Keratinocyte (primary cell): ENCODE measurements at regions not wholly inside any gene's neighbourhood (a gene's known extent, or its start where the extent isn't known, plus 50 kb on each side); places are given as distances from the start of the nearest gene placed in this dataset.

Experiments
- DNase-seq: peaks from one replicate; pipeline ENCODE4 v3.0.0-alpha.2; 2011; ENCODE audit warnings: low read depth, missing footprints, low spot score
- FAIRE-seq: peaks from 2 replicates; lab custom pipeline; 2011; peaks lifted over from hg19 to GRCh38; lab: Jason Lieb, UNC
- H2AFZ ChIP-seq: 2 replicates; pipeline ENCODE4 v1.6.0; 2012; ENCODE audit warnings: low read length, control low read depth, inconsistent platforms; ENCODE audit not compliant: control insufficient read depth
- H3K27ac ChIP-seq: 2 replicates; pipeline ENCODE4 v1.5.1; 2011; ENCODE audit warnings: low read length; ENCODE audit not compliant: control insufficient read depth, insufficient read depth
- H3K27me3 ChIP-seq: 3 replicates; pipeline ENCODE4 v1.6.0; 2011; ENCODE audit warnings: low read length; ENCODE audit not compliant: control insufficient read depth, insufficient read depth; ENCODE audit errors: extremely low read depth
- H3K36me3 ChIP-seq, 2 experiments: 2 replicates in 1 of 2; 3 replicates in 1 of 2; pipeline ENCODE4 v1.5.1; 2011; ENCODE audit warnings: low read length in 2 of 2, mild to moderate bottlenecking in 1 of 2; ENCODE audit not compliant: control insufficient read depth in 2 of 2, insufficient read depth in 2 of 2; ENCODE audit errors: extremely low read depth in 1 of 2
- H3K4me1 ChIP-seq: 3 replicates; pipeline ENCODE4 v1.5.1; 2011; ENCODE audit warnings: low read length; ENCODE audit not compliant: control insufficient read depth, insufficient read depth; ENCODE audit errors: extremely low read depth
- H3K4me2 ChIP-seq: 3 replicates; pipeline ENCODE4 v1.6.0; 2011; ENCODE audit warnings: low read depth, low read length; ENCODE audit not compliant: control insufficient read depth, insufficient read depth; ENCODE audit errors: extremely low read depth
- H3K4me3 ChIP-seq, 3 experiments: fragments of 200-600 bp in 1 of 3; sonication (generic) in 1 of 3; 2 replicates in 2 of 3; 3 replicates in 1 of 3; pipeline ENCODE4 v1.5.1; 2011 to 2016; ENCODE audit warnings: low read length in 3 of 3, mild to moderate bottlenecking in 3 of 3, control low read depth in 2 of 3, inconsistent platforms in 1 of 3, low read depth in 1 of 3, mixed read lengths in 1 of 3, mixed run types in 1 of 3, moderate library complexity in 1 of 3; ENCODE audit not compliant: control insufficient read depth in 2 of 3, insufficient read depth in 2 of 3; ENCODE audit errors: extremely low read depth in 1 of 3
- H3K79me2 ChIP-seq: 2 replicates; pipeline ENCODE4 v1.6.0; 2012; ENCODE audit warnings: low read length; ENCODE audit not compliant: control insufficient read depth, insufficient read depth
- H3K9ac ChIP-seq: 3 replicates; pipeline ENCODE4 v1.6.0; 2011; ENCODE audit warnings: low read length; ENCODE audit not compliant: control insufficient read depth, insufficient read depth; ENCODE audit errors: extremely low read depth
- H3K9me1 ChIP-seq: 3 replicates; pipeline ENCODE4 v1.6.0; 2011; ENCODE audit warnings: low read length; ENCODE audit not compliant: control insufficient read depth, insufficient read depth; ENCODE audit errors: extremely low read depth
- H3K9me3 ChIP-seq: 2 replicates; pipeline ENCODE4 v1.5.1; 2012; ENCODE audit warnings: low read depth, low read length; ENCODE audit not compliant: control insufficient read depth
- H4K20me1 ChIP-seq: 3 replicates; pipeline ENCODE4 v1.6.0; 2011; ENCODE audit warnings: low read length; ENCODE audit not compliant: control insufficient read depth, insufficient read depth; ENCODE audit errors: extremely low read depth
- CTCF ChIP-seq, 3 experiments: IDR thresholded peaks in 1 of 3; conservative IDR thresholded peaks in 1 of 3; optimal IDR thresholded peaks in 1 of 3; 2 replicates in 2 of 3; 3 replicates in 1 of 3; pipeline versions ENCODE3 to v1.5.1; 2011; ENCODE audit warnings: low read length in 3 of 3, mild to moderate bottlenecking in 3 of 3, moderate library complexity in 2 of 3, control low read depth in 1 of 3, inconsistent platforms in 1 of 3; ENCODE audit not compliant: insufficient read depth in 2 of 3; ENCODE audit errors: extremely low read depth in 1 of 3
- EZH2 ChIP-seq: IDR thresholded peaks from one replicate; pipeline ENCODE4 v1.6.1; 2012; ENCODE audit warnings: inconsistent platforms, mild to moderate bottlenecking, low read length, moderate library complexity
- dilution Hi-C: fragments of 300-500 bp; cut with MboI; formaldehyde crosslinking; loops from one replicate; pipeline ENCODE4 v1.7.0; 2020; ENCODE audit warnings: low sequenced_read_pairs; ENCODE audit not compliant: extremely low pct_ligation_motif_present

- FAIRE-seq = no peak
- no peak for TF ChIP-seq CTCF (optimal IDR thresholded peaks at IDR 0.05 in 1 of 3, IDR thresholded peaks at IDR 0.05 in 1 of 3, conservative IDR thresholded peaks at IDR 0.05 in 1 of 3; ENCODE audit: extremely low read depth in 1 of 3, insufficient read depth in 2 of 3, low read length in 3 of 3)
- no peak for TF ChIP-seq EZH2
- Histone ChIP-seq H3K27ac (no peak overlapping the region), H3K9ac (no peak overlapping the region), H3K79me2 (no peaks in the 10 kb centered on the region), H3K27me3 (no peaks in the 10 kb centered on the region), H3K36me3 (no peaks in the 10 kb centered on the region), H3K4me2 (no peak overlapping the region), H3K9me3 (peaks cover 5% of the 10 kb centered on the region), H3K4me3 (no peak overlapping the region), H3K4me1 (peaks cover 2% of the 10 kb centered on the region), H2AFZ (peak overlapping the region; percentile 13), H4K20me1 (no peaks in the 10 kb centered on the region), H3K9me1 (no peaks in the 10 kb centered on the region)
- no peak for DNase-seq
- dilution Hi-C loops = no loop called here
These were observed 194.6 kb downstream of the FAM43A start for GRCh38 chr3:194879991-194880939.

GRCh38 chr3:194880940-194881925 is 195.6 kb downstream of the FAM43A start:
- H3K79me2 ChIP-seq = no peaks in the 10 kb centered on the region
- H3K9me3 ChIP-seq = peaks cover 5% of the 10 kb centered on the region
- no peak overlapping the region for H3K4me2 ChIP-seq
- no peaks in the 10 kb centered on the region for H3K9me1 ChIP-seq
- H2AFZ ChIP-seq = no peak overlapping the region
- H3K4me3 ChIP-seq = no peak overlapping the region
- no peak overlapping the region for H3K9ac ChIP-seq
- peaks cover 2% of the 10 kb centered on the region for H3K4me1 ChIP-seq
- dilution Hi-C loops = no loop called here
- TF ChIP-seq EZH2 (no peak), CTCF (optimal IDR thresholded peaks at IDR 0.05 in 1 of 3, IDR thresholded peaks at IDR 0.05 in 1 of 3, conservative IDR thresholded peaks at IDR 0.05 in 1 of 3; ENCODE audit: extremely low read depth in 1 of 3, insufficient read depth in 2 of 3, low read length in 3 of 3) (no peak)
- DNase-seq (no peak), FAIRE-seq (no peak)
- no peaks in the 10 kb centered on the region for H3K27me3 ChIP-seq
- H4K20me1 ChIP-seq = no peaks in the 10 kb centered on the region
- H3K36me3 ChIP-seq = no peaks in the 10 kb centered on the region
- no peak overlapping the region for H3K27ac ChIP-seq
